PC-9 (cell line): ENCODE measurements at regions not wholly inside any gene's neighbourhood (a gene's known extent, or its start where the extent isn't known, plus 50 kb on each side); places are given as distances from the start of the nearest gene placed in this dataset.

Experiments
- BruUV-seq: library from RNA; stranded (reverse); fragments of 400-500 nt; replicated peaks from 2 replicates; lab custom pipeline; 2021; lab: Mats Ljungman, UMichigan
- CTCF ChIA-PET: fragments of 300-600 bp; sonication (Branson Sonifier 250); formaldehyde crosslinking; loops from one replicate; lab custom pipeline; 2022; ENCODE audit warnings: antibody characterized with exemption; lab: Charles Lee
- POLR2A ChIA-PET: fragments of 300-600 bp; sonication (Branson Sonifier 250); formaldehyde crosslinking; loops from one replicate; lab custom pipeline; 2022; ENCODE audit warnings: antibody characterized with exemption; ENCODE audit not compliant: unreplicated experiment; lab: Charles Lee
- DNase-seq, 2 experiments: peaks; one replicate each; pipeline versions ENCODE4 v3.0.0 to v3.0.0-alpha.2; 2015 to 2022; ENCODE audit warnings: mixed read lengths in 1 of 2
- H2AFZ ChIP-seq: fragments of 200-600 bp; sonication (generic); 2 replicates; pipeline ENCODE4 v1.8.1; 2017; ENCODE audit warnings: antibody characterized with exemption
- H3F3A ChIP-seq: fragments of 200-600 bp; sonication (generic); 2 replicates; pipeline ENCODE4 v1.8.1; 2017; ENCODE audit warnings: antibody characterized with exemption, mild to moderate bottlenecking, low read depth; ENCODE audit not compliant: insufficient read depth
- H3K27ac ChIP-seq: fragments of 200-600 bp; sonication (generic); 2 replicates; pipeline ENCODE4 v1.6.1; 2016; ENCODE audit warnings: mixed run types
- H3K27me3 ChIP-seq: fragments of 200-600 bp; sonication (generic); 2 replicates; pipeline ENCODE4 v1.6.1; 2016; ENCODE audit warnings: low read depth, mixed run types; ENCODE audit not compliant: insufficient read depth
- H3K36me3 ChIP-seq: fragments of 200-600 bp; sonication (generic); 2 replicates; pipeline ENCODE4 v1.6.1; 2016; ENCODE audit warnings: low read depth, mixed run types
- H3K4me1 ChIP-seq: fragments of 200-600 bp; sonication (generic); replicated peaks from 2 replicates; pipeline ENCODE4 v1.6.1; 2016; ENCODE audit warnings: mixed run types; ENCODE audit not compliant: insufficient read depth
- H3K4me2 ChIP-seq: fragments of 200-600 bp; sonication (generic); 2 replicates; pipeline ENCODE4 v1.6.1; 2017; ENCODE audit warnings: mixed run types
- H3K4me3 ChIP-seq: fragments of 200-600 bp; sonication (generic); 2 replicates; pipeline ENCODE4 v1.6.1; 2016; ENCODE audit warnings: mixed run types
- H3K79me2 ChIP-seq: fragments of 200-600 bp; sonication (generic); 2 replicates; pipeline ENCODE4 v1.6.1; 2017; ENCODE audit warnings: low read depth, mixed run types
- H3K9me2 ChIP-seq: fragments of 200-600 bp; sonication (generic); 2 replicates; pipeline ENCODE4 v1.8.1; 2017; ENCODE audit warnings: mild to moderate bottlenecking; ENCODE audit not compliant: insufficient read depth
- H3K9me3 ChIP-seq: fragments of 200-600 bp; sonication (generic); 2 replicates; pipeline ENCODE4 v1.8.1; 2016; ENCODE audit warnings: low read depth; ENCODE audit not compliant: insufficient read depth
- H4K20me1 ChIP-seq: fragments of 200-600 bp; sonication (generic); 2 replicates; pipeline ENCODE4 v1.8.1; 2017; ENCODE audit not compliant: insufficient read depth
- CTCF ChIP-seq: fragments of 200-600 bp; sonication (generic); conservative IDR thresholded peaks from 2 replicates; pipeline ENCODE4 v1.6.1; 2017; ENCODE audit warnings: mixed run types, antibody characterized with exemption, mild to moderate bottlenecking, moderate library complexity
- EZH2 ChIP-seq: fragments of 200-600 bp; sonication (generic); IDR thresholded peaks from 2 replicates; pipeline ENCODE4 v1.8.0; 2017; ENCODE audit warnings: antibody characterized with exemption, low read depth
- intact Hi-C: fragments of 100-400 bp; cut with micrococcal nuclease; formaldehyde crosslinking; loops from one replicate; pipeline ENCODE4 v1.10.0; 2022; ENCODE audit not compliant: unreplicated experiment

- ChIA-PET POLR2A (no interaction called here), CTCF (no interaction called here)
- Histone ChIP-seq H3K4me2 (no peak overlapping the region), H2AFZ (no peak overlapping the region), H4K20me1 (0 out of 2 replicates have a peak, but pooled peaks cover 3% of the 10 kb centered on the region), H3K27me3 (peaks cover 100% of the 10 kb centered on the region), H3K4me1 (no peaks in the 10 kb centered on the region), H3K9me3 (no peaks in the 10 kb centered on the region), H3K9me2 (no peaks in the 10 kb centered on the region), H3K27ac (no peak overlapping the region), H3K79me2 (no peaks in the 10 kb centered on the region), H3K4me3 (no peak overlapping the region), H3F3A (no peaks in the 10 kb centered on the region), H3K36me3 (no peaks in the 10 kb centered on the region)
- TF ChIP-seq EZH2 = no peak
- no peak for TF ChIP-seq CTCF
- intact Hi-C loops = no loop called here
- no TSS peak for BruUV-seq
- DNase-seq = no peak
Measured at GRCh38 chr22:48746789-48747425, 1080.8 kb downstream of the BRD1 start.

- Histone ChIP-seq H3K27ac (no peak overlapping the region), H3K79me2 (no peaks in the 10 kb centered on the region), H3K4me3 (no peak overlapping the region), H3K9me2 (no peaks in the 10 kb centered on the region), H3K36me3 (no peaks in the 10 kb centered on the region), H3K27me3 (peaks cover 100% of the 10 kb centered on the region), H3K4me2 (no peak overlapping the region), H4K20me1 (0 out of 2 replicates have a peak, but pooled peaks cover 3% of the 10 kb centered on the region), H2AFZ (no peak overlapping the region), H3K9me3 (no peaks in the 10 kb centered on the region), H3K4me1 (no peaks in the 10 kb centered on the region), H3F3A (no peaks in the 10 kb centered on the region)
- no peak for DNase-seq
- intact Hi-C loops = no loop called here
- BruUV-seq = no TSS peak
- POLR2A ChIA-PET = no interaction called here
- TF ChIP-seq CTCF (no peak), EZH2 (no peak)
- CTCF ChIA-PET = no interaction called here
Measured at GRCh38 chr22:48745842-48746788, 1081.6 kb downstream of the BRD1 start.

- Histone ChIP-seq H3K9me2 (no peaks in the 10 kb centered on the region), H3K4me1 (no peaks in the 10 kb centered on the region), H3K27ac (no peak overlapping the region), H3K27me3 (peaks cover 100% of the 10 kb centered on the region), H3K4me2 (no peak overlapping the region), H3K79me2 (no peaks in the 10 kb centered on the region), H3K9me3 (no peaks in the 10 kb centered on the region), H3F3A (no peaks in the 10 kb centered on the region), H2AFZ (no peak overlapping the region), H3K36me3 (no peaks in the 10 kb centered on the region), H3K4me3 (no peak overlapping the region), H4K20me1 (0 out of 2 replicates have a peak, but pooled peaks cover 3% of the 10 kb centered on the region)
- BruUV-seq = no TSS peak
- ChIA-PET CTCF (no interaction called here), POLR2A (no interaction called here)
- intact Hi-C loops = no loop called here
- TF ChIP-seq EZH2 (no peak; the same call in 1 of the 2 replicates), CTCF (no peak)
- no peak for DNase-seq
Measured at GRCh38 chr22:48744967-48745841, 1082.5 kb downstream of the BRD1 start.
